Stomach (tissue), 4 donors: ENCODE measurements at regions not wholly inside any gene's neighbourhood (a gene's known extent, or its start where the extent isn't known, plus 50 kb on each side); places are given as distances from the start of the nearest gene placed in this dataset.

Source experiments
- CTCF ChIP-seq, 7 experiments: fragments of 450-650 bp in 4 of 7; fragments of 200-600 bp in 3 of 7; sonication (generic) in 3 of 7; IDR thresholded peaks; one replicate each; pipeline ENCODE4 v1.5.1; 2016 to 2019; ENCODE audit warnings: antibody characterized with exemption in 7 of 7, control low read depth in 2 of 7, mild to moderate bottlenecking in 1 of 7
- EP300 ChIP-seq: sonication (generic); formaldehyde crosslinking; IDR thresholded peaks from one replicate; pipeline ENCODE4 v1.6.1; 2017; ENCODE audit warnings: antibody characterized with exemption
- POLR2A ChIP-seq, 4 donors: fragments of 450-650 bp; IDR thresholded peaks; one replicate each; pipeline ENCODE4 v1.6.1; 2016; ENCODE audit warnings: antibody characterized with exemption in 4 of 4, control low read depth in 2 of 4, mild to moderate bottlenecking in 1 of 4, moderate library complexity in 1 of 4
- POLR2AphosphoS5 ChIP-seq, 3 donors: sonication (generic); formaldehyde crosslinking; IDR thresholded peaks; one replicate each; pipeline ENCODE4 v1.6.1; 2016; ENCODE audit warnings: antibody characterized with exemption in 3 of 3

GRCh38 chr21:24171736-24172135, 1435.5 kb downstream of the MRPL39 start:
- TF ChIP-seq POLR2AphosphoS5 (IDR thresholded peaks at IDR 0.05) (no peak), CTCF (IDR thresholded peaks at IDR 0.05) (no peak), POLR2A (IDR thresholded peaks at IDR 0.05) (no peak), EP300 (no peak)
